GM18511 (cell line): ENCODE measurements at regions not wholly inside any gene's neighbourhood (a gene's known extent, or its start where the extent isn't known, plus 50 kb on each side); places are given as distances from the start of the nearest gene placed in this dataset.

ENCODE experiments used
- ATAC-seq: cut with Tn5 transposase; IDR thresholded peaks from one replicate; pipeline ENCODE4 v1.9.1; 2021; ENCODE audit warnings: mild to moderate bottlenecking, moderate library complexity; ENCODE audit not compliant: unreplicated experiment

GRCh38 chr7:45343746-45344145 is 186.2 kb downstream of the RAMP3 start:
- ATAC-seq: no peak

- ATAC-seq: no peak
These were observed 190.2 kb downstream of the RAMP3 start for GRCh38 chr7:45347804-45348203.

GRCh38 chr7:45349090-45349489 is 191.5 kb downstream of the RAMP3 start:
- no peak for ATAC-seq

- no peak for ATAC-seq
These were observed 193.3 kb downstream of the RAMP3 start for GRCh38 chr7:45350896-45351295.

GRCh38 chr7:45358287-45358686 is 200.7 kb downstream of the RAMP3 start:
- no peak for ATAC-seq

- no peak for ATAC-seq
These were observed 201.7 kb downstream of the RAMP3 start for GRCh38 chr7:45359250-45359649.

GRCh38 chr7:45359776-45360175 is 202.2 kb downstream of the RAMP3 start:
- no peak for ATAC-seq

GRCh38 chr7:45363669-45364068 is 206.1 kb downstream of the RAMP3 start:
- ATAC-seq: no peak

- ATAC-seq: no peak
These were observed 207.8 kb downstream of the RAMP3 start for GRCh38 chr7:45365341-45365740.

- no peak for ATAC-seq
These were observed 207.7 kb upstream of the ADCY1 start for GRCh38 chr7:45366475-45366874.

- ATAC-seq: no peak
These were observed 207.1 kb upstream of the ADCY1 start for GRCh38 chr7:45367026-45367425.

GRCh38 chr7:45368129-45368807 is 205.9 kb upstream of the ADCY1 start:
- ATAC-seq: no peak

GRCh38 chr7:45384499-45384898 is 189.7 kb upstream of the ADCY1 start:
- no peak for ATAC-seq

- no peak for ATAC-seq
These were observed 186.3 kb upstream of the ADCY1 start for GRCh38 chr7:45387837-45388236.

- no peak for ATAC-seq
These were observed 184.9 kb upstream of the ADCY1 start for GRCh38 chr7:45389073-45389872.

- no peak for ATAC-seq
These were observed 184.0 kb upstream of the ADCY1 start for GRCh38 chr7:45390180-45390579.

GRCh38 chr7:45390731-45391130 is 183.4 kb upstream of the ADCY1 start:
- ATAC-seq: no peak

- ATAC-seq: no peak
These were observed 182.3 kb upstream of the ADCY1 start for GRCh38 chr7:45391618-45392451.

- no peak for ATAC-seq
These were observed 180.0 kb upstream of the ADCY1 start for GRCh38 chr7:45394117-45394708.

GRCh38 chr7:45399069-45399468 is 175.1 kb upstream of the ADCY1 start:
- ATAC-seq: no peak

GRCh38 chr7:45400680-45401079 is 173.5 kb upstream of the ADCY1 start:
- ATAC-seq: no peak
